IMR-90 (cell line): ENCODE measurements at regions not wholly inside any gene's neighbourhood (a gene's known extent, or its start where the extent isn't known, plus 50 kb on each side); places are given as distances from the start of the nearest gene placed in this dataset.

ENCODE experiments used
- ATAC-seq: fragments of 200-7000 bp; cut with Tn5 transposase; 2 replicates; pipeline ENCODE4 v1.9.1; 2020; ENCODE audit warnings: low read depth, mild to moderate bottlenecking, moderate library complexity
- BruUV-seq: library from RNA; stranded (reverse); fragments of 400-500 nt; replicated peaks from 2 replicates; lab custom pipeline; 2021; lab: Mats Ljungman, UMichigan
- CTCF ChIA-PET: fragments of 300-600 bp; formaldehyde crosslinking; extraction: SDS; loops from one replicate; lab custom pipeline; 2021; ENCODE audit warnings: antibody characterized with exemption; lab: Yijun Ruan, JAX
- POLR2A ChIA-PET: fragments of 300-600 bp; sonication (Branson Sonifier 250); formaldehyde crosslinking; loops from one replicate; lab custom pipeline; 2022; ENCODE audit warnings: antibody characterized with exemption; ENCODE audit not compliant: unreplicated experiment; lab: Charles Lee
- DNase-seq: peaks from one replicate; pipeline ENCODE4 v3.0.0; 2013
- H2AFZ ChIP-seq: replicated peaks from 2 replicates; pipeline ENCODE3; 2013; ENCODE audit warnings: low read length, mild to moderate bottlenecking; ENCODE audit not compliant: poor library complexity
- H2AK5ac ChIP-seq: 2 replicates; pipeline ENCODE4 v1.6.1; 2013; ENCODE audit warnings: low read depth, low read length, inconsistent platforms
- H2AK9ac ChIP-seq: replicated peaks from 2 replicates; pipeline ENCODE3; 2013; ENCODE audit warnings: mild to moderate bottlenecking, low read depth, low read length, moderate library complexity; ENCODE audit not compliant: poor library complexity
- H2BK120ac ChIP-seq: 2 replicates; pipeline ENCODE4 v1.6.1; 2013; ENCODE audit warnings: low read depth, low read length, inconsistent platforms
- H2BK15ac ChIP-seq: 3 replicates; pipeline ENCODE4 v1.6.1; 2013; ENCODE audit warnings: low read depth, low read length, inconsistent platforms
- H2BK20ac ChIP-seq: 2 replicates; pipeline ENCODE4 v1.6.1; 2013; ENCODE audit warnings: low read depth, mild to moderate bottlenecking, inconsistent platforms, low read length, moderate library complexity
- H2BK5ac ChIP-seq: 2 replicates; pipeline ENCODE4 v1.6.1; 2013; ENCODE audit warnings: mild to moderate bottlenecking, low read depth, low read length, inconsistent platforms; ENCODE audit not compliant: poor library complexity, severe bottlenecking
- H3K14ac ChIP-seq: replicated peaks from 2 replicates; pipeline ENCODE4 v1.6.1; 2013; ENCODE audit warnings: low read depth, low read length, inconsistent platforms
- H3K18ac ChIP-seq: 2 replicates; pipeline ENCODE4 v1.6.1; 2013; ENCODE audit warnings: low read depth, low read length, control low read depth
- H3K23ac ChIP-seq: 2 replicates; pipeline ENCODE4 v1.6.1; 2013; ENCODE audit warnings: low read depth, low read length, inconsistent platforms
- H3K27ac ChIP-seq: 2 replicates; pipeline ENCODE4 v1.5.1; 2013; ENCODE audit warnings: mild to moderate bottlenecking, control low read depth, low read length; ENCODE audit not compliant: insufficient read depth
- H3K27me3 ChIP-seq: 2 replicates; pipeline ENCODE4 v1.6.1; 2013; ENCODE audit warnings: low read length; ENCODE audit not compliant: control insufficient read depth, insufficient read depth
- H3K36me3 ChIP-seq: 2 replicates; pipeline ENCODE4 v1.6.1; 2013; ENCODE audit warnings: low read length, mixed read lengths; ENCODE audit not compliant: control insufficient read depth, insufficient read depth
- H3K4ac ChIP-seq: 2 replicates; pipeline ENCODE4 v1.6.1; 2013; ENCODE audit warnings: low read depth, low read length, inconsistent platforms
- H3K4me1 ChIP-seq: 2 replicates; pipeline ENCODE4 v1.6.1; 2013; ENCODE audit warnings: low read length, mixed read lengths; ENCODE audit not compliant: control insufficient read depth, insufficient read depth
- H3K4me2 ChIP-seq: 2 replicates; pipeline ENCODE4 v1.6.1; 2013; ENCODE audit warnings: low read depth, mild to moderate bottlenecking, control low read depth, low read length, moderate library complexity
- H3K4me3 ChIP-seq: 2 replicates; pipeline ENCODE4 v1.5.1; 2013; ENCODE audit warnings: low read depth, mild to moderate bottlenecking, control low read depth, low read length, moderate library complexity; ENCODE audit not compliant: insufficient read depth
- H3K56ac ChIP-seq: 2 replicates; pipeline ENCODE4 v1.6.1; 2013; ENCODE audit warnings: low read length, inconsistent platforms; ENCODE audit not compliant: insufficient read depth; ENCODE audit errors: extremely low read depth
- H3K79me1 ChIP-seq, 2 experiments: 2 replicates each; pipeline ENCODE4 v1.6.1; 2013; ENCODE audit warnings: low read length in 2 of 2, inconsistent platforms in 1 of 2, low read depth in 1 of 2
- H3K9ac ChIP-seq: 2 replicates; pipeline ENCODE4 v1.6.1; 2013; ENCODE audit warnings: low read depth, low read length, control low read depth
- H3K9me1 ChIP-seq: 2 replicates; pipeline ENCODE4 v1.6.1; 2013; ENCODE audit warnings: low read length, inconsistent platforms; ENCODE audit not compliant: insufficient read depth
- H3K9me3 ChIP-seq: 2 replicates; pipeline ENCODE4 v1.6.1; 2013; ENCODE audit warnings: low read length; ENCODE audit not compliant: control insufficient read depth, insufficient read depth
- H4K20me1 ChIP-seq: 2 replicates; pipeline ENCODE4 v1.6.1; 2013; ENCODE audit warnings: low read length, inconsistent platforms; ENCODE audit not compliant: insufficient read depth
- H4K5ac ChIP-seq: 2 replicates; pipeline ENCODE4 v1.6.1; 2013; ENCODE audit warnings: mild to moderate bottlenecking, low read depth, low read length, control low read depth
- H4K8ac ChIP-seq, 2 experiments: 2 replicates each; pipeline ENCODE4 v1.6.1; 2013; ENCODE audit warnings: low read depth in 2 of 2, low read length in 2 of 2, control low read depth in 1 of 2, inconsistent platforms in 1 of 2
- H4K91ac ChIP-seq: 2 replicates; pipeline ENCODE4 v1.6.1; 2013; ENCODE audit warnings: low read depth, low read length, inconsistent platforms; ENCODE audit not compliant: insufficient read depth
- BHLHE40 ChIP-seq: fragments of 150-350 bp; IDR thresholded peaks from 2 replicates; pipeline ENCODE4 v1.6.1; 2016; ENCODE audit warnings: mild to moderate bottlenecking, low read depth, low read length
- CHD1 ChIP-seq: IDR thresholded peaks from 2 replicates; pipeline ENCODE4 v1.6.1; 2012; ENCODE audit warnings: low read depth, low read length, improper control_type of control experiment
- FOS ChIP-seq: fragments of 150-350 bp; IDR thresholded peaks from 2 replicates; pipeline ENCODE4 v1.6.1; 2016; ENCODE audit warnings: low read depth, low read length
- RAD21 ChIP-seq: IDR thresholded peaks from 2 replicates; pipeline ENCODE4 v1.6.1; 2012; ENCODE audit warnings: low read length, improper control_type of control experiment
- SMC3 ChIP-seq: fragments of 150-350 bp; IDR thresholded peaks from 2 replicates; pipeline ENCODE4 v1.6.1; 2016; ENCODE audit warnings: low read depth, mild to moderate bottlenecking, antibody characterized with exemption, low read length, moderate library complexity
- WGBS, 2 experiments: methylation state at CpG; one replicate each; pipeline versions ENCODE4 v1.1.5 to v1.1.7; 2013; ENCODE audit warnings: missing lambda C conversion rate in 2 of 2; ENCODE audit not compliant: insufficient read length in 1 of 2; ENCODE audit errors: extremely low coverage in 2 of 2; 5-methylcytosine and 5-hydroxymethylcytosine counted together
- dilution Hi-C: fragments of 300-500 bp; cut with HindIII; formaldehyde crosslinking; loops from one replicate; pipeline ENCODE4 v1.14.3; 2018; ENCODE audit warnings: low sequenced_read_pairs; ENCODE audit not compliant: unreplicated experiment
- in situ Hi-C: fragments of 300-500 bp; cut with MboI; formaldehyde crosslinking; loops from 3 replicates; pipeline ENCODE4 v1.14.3; 2019; ENCODE audit warnings: low sequenced_read_pairs, inconsistent platforms, mixed read lengths
- intact Hi-C: fragments of 100-400 bp; cut with micrococcal nuclease; formaldehyde crosslinking; loops from 2 replicates; pipeline ENCODE4 v1.10.0; 2022
- TF ChIP-seq, protein P1 (sequence below): conservative IDR thresholded peaks from 2 replicates; pipeline ENCODE4 v1.5.1; 2012; ENCODE audit warnings: mild to moderate bottlenecking, low read depth, low read length, improper control_type of control experiment
- TF ChIP-seq, protein P2 (sequence below): fragments of 150-350 bp; IDR thresholded peaks from 2 replicates; pipeline ENCODE4 v1.6.1; 2017; ENCODE audit warnings: mild to moderate bottlenecking, antibody characterized with exemption, low read length, low read depth

DNA sequence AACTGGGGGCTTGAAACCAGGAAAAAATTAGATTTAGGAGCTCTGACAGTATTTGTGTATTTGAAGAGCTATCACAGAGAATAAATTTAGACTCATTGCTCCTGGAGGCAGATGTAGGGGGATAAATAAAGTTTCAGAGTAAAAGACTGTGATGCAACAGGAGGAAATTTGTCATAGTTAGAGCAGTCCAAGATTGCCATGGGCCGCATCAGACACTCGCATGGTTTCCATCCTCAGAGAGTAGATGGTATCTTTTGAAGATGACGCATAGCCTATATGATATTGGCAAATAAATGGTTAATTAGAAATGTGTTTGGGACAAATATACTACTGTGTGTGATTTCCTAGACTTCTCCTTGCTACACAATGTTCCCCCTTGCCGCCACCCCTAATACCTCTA lies 170.5 kb downstream of the FTCDNL1 start:
- Histone ChIP-seq H3K9me1 (no peaks in the 10 kb centered on the region), H3K4me3 (no peak overlapping the region), H3K27ac (no peak overlapping the region), H3K79me1 (no peaks in the 10 kb centered on the region), H4K20me1 (no peaks in the 10 kb centered on the region), H3K36me3 (no peaks in the 10 kb centered on the region), H4K5ac (no peak overlapping the region), H2AFZ (no peak overlapping the region), H3K4me2 (no peak overlapping the region), H2AK9ac (no peak overlapping the region), H3K18ac (no peak overlapping the region), H2BK120ac (no peak overlapping the region), H4K8ac (no peak overlapping the region), H3K14ac (no peak overlapping the region), H3K4me1 (no peaks in the 10 kb centered on the region), H4K91ac (no peak overlapping the region), H3K56ac (no peak overlapping the region), H3K23ac (no peak overlapping the region), H2BK15ac (no peak overlapping the region), H2BK20ac (no peak overlapping the region), H3K4ac (no peak overlapping the region), H3K9ac (no peak overlapping the region), H3K9me3 (no peaks in the 10 kb centered on the region), H3K27me3 (no peaks in the 10 kb centered on the region), H2BK5ac (no peak overlapping the region), H2AK5ac (no peak overlapping the region)
- no peak for TF ChIP-seq RAD21
- no peak for TF ChIP-seq SMC3
- TF ChIP-seq, protein P1, sequence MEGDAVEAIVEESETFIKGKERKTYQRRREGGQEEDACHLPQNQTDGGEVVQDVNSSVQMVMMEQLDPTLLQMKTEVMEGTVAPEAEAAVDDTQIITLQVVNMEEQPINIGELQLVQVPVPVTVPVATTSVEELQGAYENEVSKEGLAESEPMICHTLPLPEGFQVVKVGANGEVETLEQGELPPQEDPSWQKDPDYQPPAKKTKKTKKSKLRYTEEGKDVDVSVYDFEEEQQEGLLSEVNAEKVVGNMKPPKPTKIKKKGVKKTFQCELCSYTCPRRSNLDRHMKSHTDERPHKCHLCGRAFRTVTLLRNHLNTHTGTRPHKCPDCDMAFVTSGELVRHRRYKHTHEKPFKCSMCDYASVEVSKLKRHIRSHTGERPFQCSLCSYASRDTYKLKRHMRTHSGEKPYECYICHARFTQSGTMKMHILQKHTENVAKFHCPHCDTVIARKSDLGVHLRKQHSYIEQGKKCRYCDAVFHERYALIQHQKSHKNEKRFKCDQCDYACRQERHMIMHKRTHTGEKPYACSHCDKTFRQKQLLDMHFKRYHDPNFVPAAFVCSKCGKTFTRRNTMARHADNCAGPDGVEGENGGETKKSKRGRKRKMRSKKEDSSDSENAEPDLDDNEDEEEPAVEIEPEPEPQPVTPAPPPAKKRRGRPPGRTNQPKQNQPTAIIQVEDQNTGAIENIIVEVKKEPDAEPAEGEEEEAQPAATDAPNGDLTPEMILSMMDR, result no peak
- TF ChIP-seq CHD1, result no peak
- TF ChIP-seq, protein P2, sequence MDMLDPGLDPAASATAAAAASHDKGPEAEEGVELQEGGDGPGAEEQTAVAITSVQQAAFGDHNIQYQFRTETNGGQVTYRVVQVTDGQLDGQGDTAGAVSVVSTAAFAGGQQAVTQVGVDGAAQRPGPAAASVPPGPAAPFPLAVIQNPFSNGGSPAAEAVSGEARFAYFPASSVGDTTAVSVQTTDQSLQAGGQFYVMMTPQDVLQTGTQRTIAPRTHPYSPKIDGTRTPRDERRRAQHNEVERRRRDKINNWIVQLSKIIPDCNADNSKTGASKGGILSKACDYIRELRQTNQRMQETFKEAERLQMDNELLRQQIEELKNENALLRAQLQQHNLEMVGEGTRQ, result no peak
- TF ChIP-seq BHLHE40, result no peak
- TF ChIP-seq FOS, result no peak
- 100% methylated on average over 1 of the region's 4 CpGs; no CpG with 5 or more reads in 1 of the 2 experiments for WGBS, 2 experiments
- DNase-seq (no peak), ATAC-seq (no peak)
- in situ Hi-C loops (no loop called here), dilution Hi-C loops (no loop called here), intact Hi-C loops (no loop called here)
- ChIA-PET CTCF (no interaction called here), POLR2A (no interaction called here)
- BruUV-seq, result no TSS peak
